ENCODE measurements at regions not wholly inside any gene's neighbourhood (a gene's known extent, or its start where the extent isn't known, plus 50 kb on each side); places are given as distances from the start of the nearest gene placed in this dataset.
A peak's percentile ranks its signal among the peaks of the same experiment; 100 is the strongest.

DNA sequence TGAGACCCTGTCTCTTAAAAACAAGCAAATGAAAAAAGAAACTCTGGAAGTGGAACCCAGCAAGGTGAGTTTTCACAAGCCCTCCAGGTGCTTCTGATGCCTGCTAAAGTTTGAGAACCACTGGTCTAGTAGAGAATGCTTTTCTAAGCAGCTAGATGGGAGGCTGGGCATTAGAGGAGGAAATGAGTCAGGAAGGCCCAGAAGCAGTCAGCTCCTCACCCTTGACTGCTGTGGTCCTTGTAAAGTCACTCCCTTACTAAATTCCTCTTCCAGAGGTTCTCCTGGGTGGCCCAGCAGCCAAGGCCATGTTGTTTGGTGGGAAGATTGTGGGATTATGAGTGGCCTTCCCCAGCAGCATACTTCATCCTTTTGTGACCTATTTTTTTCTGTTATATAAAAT is 52.0 kb upstream of the FYN start:
- no peak overlapping the region for H3K9ac ChIP-seq (ENCODE audit: insufficient read depth, low read length)
- H3K36me3 ChIP-seq (ENCODE audit: control insufficient read depth, insufficient read depth, low read length): no peaks in the 10 kb centered on the region
- H3K79me2 ChIP-seq (ENCODE audit: control insufficient read depth, insufficient read depth, low read length): no peaks in the 10 kb centered on the region
- no peak overlapping the region for H3K4me3 ChIP-seq (replicated peaks in 1 of 4; ENCODE audit: control extremely low read depth in 1 of 4, insufficient read depth in 1 of 4, low read depth in 3 of 4, low read length in 4 of 4)
- H2AFZ ChIP-seq (ENCODE audit: low read length): no peak overlapping the region
- no peak overlapping the region for H3K4me2 ChIP-seq (ENCODE audit: extremely low read depth, insufficient read depth, low read length)
- TF ChIP-seq, protein P1, sequence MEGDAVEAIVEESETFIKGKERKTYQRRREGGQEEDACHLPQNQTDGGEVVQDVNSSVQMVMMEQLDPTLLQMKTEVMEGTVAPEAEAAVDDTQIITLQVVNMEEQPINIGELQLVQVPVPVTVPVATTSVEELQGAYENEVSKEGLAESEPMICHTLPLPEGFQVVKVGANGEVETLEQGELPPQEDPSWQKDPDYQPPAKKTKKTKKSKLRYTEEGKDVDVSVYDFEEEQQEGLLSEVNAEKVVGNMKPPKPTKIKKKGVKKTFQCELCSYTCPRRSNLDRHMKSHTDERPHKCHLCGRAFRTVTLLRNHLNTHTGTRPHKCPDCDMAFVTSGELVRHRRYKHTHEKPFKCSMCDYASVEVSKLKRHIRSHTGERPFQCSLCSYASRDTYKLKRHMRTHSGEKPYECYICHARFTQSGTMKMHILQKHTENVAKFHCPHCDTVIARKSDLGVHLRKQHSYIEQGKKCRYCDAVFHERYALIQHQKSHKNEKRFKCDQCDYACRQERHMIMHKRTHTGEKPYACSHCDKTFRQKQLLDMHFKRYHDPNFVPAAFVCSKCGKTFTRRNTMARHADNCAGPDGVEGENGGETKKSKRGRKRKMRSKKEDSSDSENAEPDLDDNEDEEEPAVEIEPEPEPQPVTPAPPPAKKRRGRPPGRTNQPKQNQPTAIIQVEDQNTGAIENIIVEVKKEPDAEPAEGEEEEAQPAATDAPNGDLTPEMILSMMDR (conservative IDR thresholded peaks at IDR 0.05 in 1 of 2, IDR thresholded peaks at IDR 0.05 in 1 of 2; ENCODE audit: low read depth in 1 of 2, low read length in 2 of 2): no peak
- TF ChIP-seq EZH2 (IDR thresholded peaks at IDR 0.05; ENCODE audit: low read length, missing control alignments): no peak
- no peaks in the 10 kb centered on the region for H3K9me3 ChIP-seq (ENCODE audit: control insufficient read depth, insufficient read depth, low read depth, low read length)
- peak; percentile 37 to 85 for DNase-seq (ENCODE audit: low read depth in 2 of 2)
- no peaks in the 10 kb centered on the region for H3K27me3 ChIP-seq (ENCODE audit: control insufficient read depth, insufficient read depth, low read length)
- peaks cover 2% of the 10 kb centered on the region for H3K4me1 ChIP-seq (ENCODE audit: control insufficient read depth, extremely low read depth, insufficient read depth, low read length)
- H4K20me1 ChIP-seq (ENCODE audit: control insufficient read depth, extremely low read depth, insufficient read depth, low read length): no peaks in the 10 kb centered on the region
- H3K27ac ChIP-seq (ENCODE audit: insufficient read depth, low read length): no peak overlapping the region

DNA sequence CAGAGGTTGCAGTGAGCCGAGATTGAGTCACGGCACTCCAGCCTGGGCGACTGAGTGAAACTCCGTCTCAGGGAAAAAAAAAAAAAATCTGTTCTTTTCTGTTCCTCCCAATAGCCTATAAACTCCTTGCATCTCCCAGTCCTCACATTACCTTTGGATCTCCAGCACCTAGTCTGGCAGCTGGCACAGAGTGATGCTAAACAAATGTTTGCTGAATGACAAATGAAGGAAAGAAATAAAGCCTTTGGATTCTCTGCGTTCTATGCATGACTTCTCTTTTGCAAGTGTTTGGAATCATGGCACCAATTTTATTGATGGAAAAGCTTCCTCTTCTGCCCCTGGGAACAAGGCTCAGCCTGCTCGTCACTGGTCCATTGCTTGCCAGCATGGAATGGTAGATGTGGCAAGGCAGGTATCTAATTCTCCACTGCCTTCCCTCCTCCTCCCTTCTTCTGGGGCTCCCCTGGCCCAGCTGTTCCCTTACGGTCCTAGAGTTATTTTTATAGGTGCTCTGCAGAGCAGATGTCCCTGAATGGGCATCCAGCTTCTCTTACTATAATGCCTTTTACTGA is 53.6 kb upstream of the FYN start:
- Histone ChIP-seq H3K79me2 (ENCODE audit: control insufficient read depth, insufficient read depth, low read length) (no peaks in the 10 kb centered on the region), H4K20me1 (ENCODE audit: control insufficient read depth, extremely low read depth, insufficient read depth, low read length) (no peaks in the 10 kb centered on the region), H3K27ac (ENCODE audit: insufficient read depth, low read length) (no peak overlapping the region), H3K36me3 (ENCODE audit: control insufficient read depth, insufficient read depth, low read length) (no peaks in the 10 kb centered on the region), H3K4me3 (replicated peaks in 1 of 4; ENCODE audit: control extremely low read depth in 1 of 4, insufficient read depth in 1 of 4, low read depth in 3 of 4, low read length in 4 of 4) (no peak overlapping the region), H2AFZ (ENCODE audit: low read length) (no peak overlapping the region), H3K4me2 (ENCODE audit: extremely low read depth, insufficient read depth, low read length) (no peak overlapping the region), H3K9me3 (ENCODE audit: control insufficient read depth, insufficient read depth, low read depth, low read length) (no peaks in the 10 kb centered on the region), H3K27me3 (ENCODE audit: control insufficient read depth, insufficient read depth, low read length) (no peaks in the 10 kb centered on the region), H3K9ac (ENCODE audit: insufficient read depth, low read length) (no peak overlapping the region), H3K4me1 (ENCODE audit: control insufficient read depth, extremely low read depth, insufficient read depth, low read length) (peaks cover 2% of the 10 kb centered on the region)
- no peak for DNase-seq (ENCODE audit: low read depth in 2 of 2)
- TF ChIP-seq EZH2 (IDR thresholded peaks at IDR 0.05; ENCODE audit: low read length, missing control alignments): no peak
- TF ChIP-seq, protein P1 (conservative IDR thresholded peaks at IDR 0.05 in 1 of 2, IDR thresholded peaks at IDR 0.05 in 1 of 2; ENCODE audit: low read depth in 1 of 2, low read length in 2 of 2): no peak

DNA sequence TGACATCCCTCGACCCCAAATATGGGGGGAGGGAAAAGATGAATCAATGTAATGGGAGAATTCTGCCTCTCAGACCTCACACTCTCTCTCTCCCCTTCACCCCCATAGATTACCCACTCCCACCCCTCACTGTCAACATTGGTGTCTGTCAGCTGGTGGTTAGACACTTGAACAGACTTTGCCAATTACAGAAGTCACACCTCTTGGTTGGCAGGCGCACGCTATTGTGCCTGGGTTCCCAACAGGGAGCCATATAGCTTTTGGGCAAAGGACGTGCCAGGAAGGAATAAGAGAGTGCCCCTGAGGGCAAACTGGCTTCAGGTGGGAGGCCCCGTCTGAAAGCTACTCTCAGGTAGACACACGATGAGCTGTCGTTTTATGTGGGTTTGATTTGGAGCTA is 54.1 kb upstream of the FYN start:
- H3K4me3 ChIP-seq (replicated peaks in 1 of 4; ENCODE audit: control extremely low read depth in 1 of 4, insufficient read depth in 1 of 4, low read depth in 3 of 4, low read length in 4 of 4): no peak overlapping the region
- no peaks in the 10 kb centered on the region for H3K27me3 ChIP-seq (ENCODE audit: control insufficient read depth, insufficient read depth, low read length)
- no peaks in the 10 kb centered on the region for H4K20me1 ChIP-seq (ENCODE audit: control insufficient read depth, extremely low read depth, insufficient read depth, low read length)
- no peak overlapping the region for H3K9ac ChIP-seq (ENCODE audit: insufficient read depth, low read length)
- DNase-seq (ENCODE audit: low read depth in 2 of 2): no peak
- H3K4me1 ChIP-seq (ENCODE audit: control insufficient read depth, extremely low read depth, insufficient read depth, low read length): peaks cover 2% of the 10 kb centered on the region
- H3K4me2 ChIP-seq (ENCODE audit: extremely low read depth, insufficient read depth, low read length): no peak overlapping the region
- TF ChIP-seq, protein P1 (conservative IDR thresholded peaks at IDR 0.05 in 1 of 2, IDR thresholded peaks at IDR 0.05 in 1 of 2; ENCODE audit: low read depth in 1 of 2, low read length in 2 of 2): no peak
- no peak for TF ChIP-seq EZH2 (IDR thresholded peaks at IDR 0.05; ENCODE audit: low read length, missing control alignments)
- no peaks in the 10 kb centered on the region for H3K9me3 ChIP-seq (ENCODE audit: control insufficient read depth, insufficient read depth, low read depth, low read length)
- H3K27ac ChIP-seq (ENCODE audit: insufficient read depth, low read length): no peak overlapping the region
- H2AFZ ChIP-seq (ENCODE audit: low read length): no peak overlapping the region
- H3K36me3 ChIP-seq (ENCODE audit: control insufficient read depth, insufficient read depth, low read length): no peaks in the 10 kb centered on the region
- H3K79me2 ChIP-seq (ENCODE audit: control insufficient read depth, insufficient read depth, low read length): no peaks in the 10 kb centered on the region

All from fibroblast of lung (primary cell).